WERI-Rb-1 (cell line): ENCODE measurements at regions not wholly inside any gene's neighbourhood (a gene's known extent, or its start where the extent isn't known, plus 50 kb on each side); places are given as distances from the start of the nearest gene placed in this dataset.

Experiments
- DNase-seq: peaks from one replicate; pipeline ENCODE4 v3.0.0-alpha.2; 2020
- H3K27ac ChIP-seq: fragments of 250-450 bp; sonication (Bioruptor Pico); 2 replicates; pipeline ENCODE4 v1.5.1; 2020; ENCODE audit warnings: mild to moderate bottlenecking, moderate library complexity
- H3K27me3 ChIP-seq: fragments of 250-450 bp; sonication (Bioruptor Pico); 2 replicates; pipeline ENCODE4 v1.5.1; 2021; ENCODE audit warnings: mild to moderate bottlenecking, low read depth, moderate library complexity; ENCODE audit not compliant: insufficient read depth, severe bottlenecking
- H3K36me3 ChIP-seq: fragments of 250-450 bp; sonication (Bioruptor Pico); 2 replicates; pipeline ENCODE4 v1.5.1; 2020; ENCODE audit warnings: mild to moderate bottlenecking, moderate library complexity
- H3K4me3 ChIP-seq: 2 replicates; pipeline ENCODE4 v1.5.1; 2011; ENCODE audit warnings: low read depth, mild to moderate bottlenecking, control low read depth, low read length
- H3K9me3 ChIP-seq: fragments of 250-450 bp; sonication (Bioruptor Pico); 2 replicates; pipeline ENCODE4 v1.5.1; 2021; ENCODE audit warnings: mild to moderate bottlenecking, moderate library complexity; ENCODE audit not compliant: severe bottlenecking
- TF ChIP-seq, protein P1 (sequence below): IDR thresholded peaks from 2 replicates; pipeline ENCODE4 v1.5.1; 2011; ENCODE audit warnings: low read depth, mild to moderate bottlenecking, control low read depth, inconsistent platforms, low read length

DNA sequence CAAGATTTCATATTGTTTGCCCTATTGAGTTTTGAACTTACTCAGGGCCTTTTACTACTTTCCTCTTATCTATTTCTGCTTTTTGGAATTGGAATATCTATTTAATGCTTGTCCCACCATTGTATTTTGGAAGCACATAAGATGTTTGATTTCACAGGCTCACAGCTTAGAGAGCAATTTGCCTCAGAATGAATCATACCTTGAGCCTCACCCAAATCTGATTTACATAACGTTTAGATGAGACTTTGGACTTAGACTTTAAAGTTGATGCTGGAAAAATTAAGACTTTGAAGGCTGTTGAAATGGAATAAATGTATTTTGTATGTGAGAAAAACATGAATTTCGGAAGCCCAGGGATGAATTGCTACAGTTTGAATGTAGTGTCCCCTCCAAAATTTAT lies 458.9 kb downstream of the CNTN6 start:
- H3K27ac ChIP-seq: no peak overlapping the region
- H3K36me3 ChIP-seq: no peaks in the 10 kb centered on the region
- H3K27me3 ChIP-seq: no peaks in the 10 kb centered on the region

DNA sequence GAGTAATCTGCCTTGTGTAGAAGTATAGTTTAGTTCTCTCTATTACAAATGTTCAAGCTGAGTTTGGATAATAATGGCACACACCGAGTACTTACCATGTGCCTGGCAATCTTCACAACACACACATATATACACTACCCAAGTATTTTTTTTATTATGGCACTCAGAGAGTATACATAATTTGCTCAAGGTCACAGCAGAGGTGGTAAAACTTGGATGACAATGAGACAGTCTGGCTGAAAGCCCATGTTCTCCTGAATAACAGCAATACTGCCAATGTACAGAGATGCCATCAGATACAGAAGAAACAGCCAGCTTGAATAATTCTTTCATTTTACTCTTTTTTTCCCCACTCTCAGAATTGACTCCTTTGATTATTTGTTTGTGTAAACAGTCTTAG lies 460.0 kb downstream of the CNTN6 start:
- Histone ChIP-seq H3K27me3 (no peaks in the 10 kb centered on the region), H3K4me3 (no peak overlapping the region), H3K9me3 (no peaks in the 10 kb centered on the region), H3K27ac (no peak overlapping the region), H3K36me3 (no peaks in the 10 kb centered on the region)
- no peak for DNase-seq
- TF ChIP-seq, protein P1, sequence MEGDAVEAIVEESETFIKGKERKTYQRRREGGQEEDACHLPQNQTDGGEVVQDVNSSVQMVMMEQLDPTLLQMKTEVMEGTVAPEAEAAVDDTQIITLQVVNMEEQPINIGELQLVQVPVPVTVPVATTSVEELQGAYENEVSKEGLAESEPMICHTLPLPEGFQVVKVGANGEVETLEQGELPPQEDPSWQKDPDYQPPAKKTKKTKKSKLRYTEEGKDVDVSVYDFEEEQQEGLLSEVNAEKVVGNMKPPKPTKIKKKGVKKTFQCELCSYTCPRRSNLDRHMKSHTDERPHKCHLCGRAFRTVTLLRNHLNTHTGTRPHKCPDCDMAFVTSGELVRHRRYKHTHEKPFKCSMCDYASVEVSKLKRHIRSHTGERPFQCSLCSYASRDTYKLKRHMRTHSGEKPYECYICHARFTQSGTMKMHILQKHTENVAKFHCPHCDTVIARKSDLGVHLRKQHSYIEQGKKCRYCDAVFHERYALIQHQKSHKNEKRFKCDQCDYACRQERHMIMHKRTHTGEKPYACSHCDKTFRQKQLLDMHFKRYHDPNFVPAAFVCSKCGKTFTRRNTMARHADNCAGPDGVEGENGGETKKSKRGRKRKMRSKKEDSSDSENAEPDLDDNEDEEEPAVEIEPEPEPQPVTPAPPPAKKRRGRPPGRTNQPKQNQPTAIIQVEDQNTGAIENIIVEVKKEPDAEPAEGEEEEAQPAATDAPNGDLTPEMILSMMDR: no peak

More for the DNA sequence above, 458.9 kb downstream of the CNTN6 start:
- TF ChIP-seq, protein P1: no peak
- no peak for DNase-seq
- no peak overlapping the region for H3K4me3 ChIP-seq
- H3K9me3 ChIP-seq: no peaks in the 10 kb centered on the region

DNA sequence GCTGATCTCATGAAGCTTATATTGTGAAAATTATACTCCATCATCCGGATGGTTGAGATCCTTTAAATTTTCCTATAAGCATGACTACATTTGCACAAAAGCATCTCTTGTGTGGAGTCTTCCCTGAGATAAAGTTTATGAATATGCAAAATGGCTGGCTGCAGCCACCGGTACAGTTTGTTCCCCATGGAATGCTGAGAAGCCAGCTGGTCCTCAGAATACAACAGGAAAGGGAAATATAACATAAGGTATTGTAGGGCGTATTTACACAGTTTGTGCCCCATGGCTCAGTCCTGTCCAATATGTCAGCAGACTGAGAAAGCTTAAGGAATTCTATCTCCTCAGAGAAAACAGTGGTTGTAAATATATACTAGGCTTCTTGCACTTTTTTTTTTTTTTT lies 468.6 kb downstream of the CNTN6 start:
- TF ChIP-seq, protein P1: no peak
- no peak overlapping the region for H3K4me3 ChIP-seq
- H3K9me3 ChIP-seq: no peaks in the 10 kb centered on the region
- H3K27ac ChIP-seq: no peak overlapping the region
- H3K36me3 ChIP-seq: no peaks in the 10 kb centered on the region
- H3K27me3 ChIP-seq: no peaks in the 10 kb centered on the region
- no peak for DNase-seq

DNA sequence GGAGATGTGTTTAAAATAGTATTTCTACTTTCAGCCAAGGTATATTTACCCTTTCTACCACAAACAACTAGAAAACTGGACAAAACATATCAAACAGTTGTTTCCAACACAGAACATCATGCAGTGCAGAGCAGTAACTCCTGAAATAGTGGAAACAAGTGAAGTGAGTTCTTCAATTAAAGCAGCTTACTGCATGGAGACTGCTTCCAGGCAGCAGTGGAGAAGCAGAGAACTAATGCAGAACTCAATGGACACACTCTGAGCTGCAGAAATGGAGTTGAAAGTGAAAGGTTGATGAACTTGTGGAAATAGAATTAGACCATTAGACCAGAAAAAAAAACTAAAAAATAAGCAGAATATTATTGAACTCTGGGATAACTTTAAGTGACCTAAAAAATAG lies 478.9 kb downstream of the CNTN6 start:
- TF ChIP-seq, protein P1: no peak
- no peaks in the 10 kb centered on the region for H3K27me3 ChIP-seq
- no peak overlapping the region for H3K4me3 ChIP-seq
- H3K36me3 ChIP-seq: no peaks in the 10 kb centered on the region
- H3K9me3 ChIP-seq: no peaks in the 10 kb centered on the region
- no peak for DNase-seq
- H3K27ac ChIP-seq: no peak overlapping the region

DNA sequence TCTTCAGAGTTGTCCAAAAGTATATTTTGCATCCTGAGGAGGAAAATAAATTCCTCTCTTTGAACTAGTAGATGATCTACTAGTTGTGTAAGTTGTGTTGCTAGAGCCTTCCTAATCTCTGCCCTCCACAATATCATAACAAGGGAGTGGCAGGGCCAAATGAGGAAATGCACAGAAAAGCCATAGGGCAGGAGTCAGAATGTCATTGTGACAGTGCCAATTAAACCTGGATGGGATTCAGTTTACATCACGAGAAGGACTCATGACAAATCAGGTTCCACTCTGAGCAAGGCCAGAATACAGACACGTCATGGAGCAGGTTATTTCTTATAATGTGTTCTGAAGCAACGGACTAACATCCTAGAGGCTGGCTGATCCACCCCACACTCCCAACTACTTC lies 483.2 kb downstream of the CNTN6 start:
- DNase-seq: no peak
- H3K4me3 ChIP-seq: no peak overlapping the region
- TF ChIP-seq, protein P1: no peak
- H3K36me3 ChIP-seq: no peaks in the 10 kb centered on the region
- H3K27ac ChIP-seq: no peak overlapping the region
- H3K9me3 ChIP-seq: no peaks in the 10 kb centered on the region
- H3K27me3 ChIP-seq: no peaks in the 10 kb centered on the region

DNA sequence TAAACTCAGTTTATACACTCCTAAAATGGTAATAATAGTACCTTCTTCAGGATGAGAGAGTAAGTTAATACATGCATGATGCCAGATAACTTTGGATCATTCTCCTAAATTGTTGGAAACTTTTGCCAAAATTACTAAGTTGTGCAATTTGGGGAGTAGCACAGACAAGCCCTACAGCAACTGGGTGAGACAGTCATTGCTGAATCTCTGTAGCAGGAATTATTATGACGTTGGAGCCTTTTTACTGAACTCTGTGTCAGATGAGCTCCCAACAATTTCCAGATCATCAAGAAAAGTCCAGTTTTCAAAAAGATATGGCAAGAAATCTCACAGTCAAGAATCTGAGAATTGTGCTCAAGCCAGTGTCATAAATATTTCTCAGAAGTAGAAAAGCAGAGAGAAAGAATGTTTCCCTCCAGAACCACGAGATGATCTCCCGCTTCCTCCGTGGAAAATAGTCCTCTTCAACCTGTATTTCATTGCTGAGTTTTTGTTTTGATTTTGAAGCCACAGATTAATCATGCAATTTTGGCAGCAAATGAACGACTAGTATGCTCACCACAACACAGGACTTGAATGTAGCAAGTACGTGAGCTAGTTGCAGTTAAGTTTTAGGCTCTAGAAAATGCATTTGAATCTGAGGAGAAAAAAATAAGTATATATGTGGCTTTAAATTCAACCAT lies 485.4 kb downstream of the CNTN6 start:
- no peaks in the 10 kb centered on the region for H3K27me3 ChIP-seq
- H3K36me3 ChIP-seq: no peaks in the 10 kb centered on the region
- no peak overlapping the region for H3K27ac ChIP-seq
- TF ChIP-seq, protein P1: no peak
- DNase-seq: no peak
- H3K4me3 ChIP-seq: no peak overlapping the region
- H3K9me3 ChIP-seq: no peaks in the 10 kb centered on the region
